Neural cell (in vitro differentiated cells): ENCODE measurements at regions not wholly inside any gene's neighbourhood (a gene's known extent, or its start where the extent isn't known, plus 50 kb on each side); places are given as distances from the start of the nearest gene placed in this dataset.

ENCODE experiments used
- H2AFZ ChIP-seq: fragments of 200-600, 300-800 bp; sonication (generic), shearing (Covaris generic); 2 replicates; pipeline ENCODE4 v1.6.0; 2014; ENCODE audit warnings: low read depth, mild to moderate bottlenecking, antibody characterized with exemption, low read length, moderate library complexity
- H3F3A ChIP-seq: fragments of 200-600 bp; shearing (Covaris generic); 2 replicates; pipeline ENCODE4 v1.6.1; 2016; ENCODE audit warnings: mild to moderate bottlenecking, moderate library complexity, mixed read lengths, antibody characterized with exemption, low read length; ENCODE audit not compliant: insufficient read depth, poor library complexity, severe bottlenecking
- H3K27ac ChIP-seq: fragments of 200-600, 300-800 bp; sonication (generic), shearing (Covaris generic); 2 replicates; pipeline ENCODE4 v1.5.1; 2014; ENCODE audit warnings: mild to moderate bottlenecking, low read length, moderate library complexity
- H3K27me3 ChIP-seq: fragments of 300-800, 200-600 bp; sonication (generic), shearing (Covaris generic); 2 replicates; pipeline ENCODE4 v1.6.0; 2014; ENCODE audit warnings: mild to moderate bottlenecking, low read depth, low read length, moderate library complexity; ENCODE audit not compliant: insufficient read depth
- H3K36me3 ChIP-seq: fragments of 300-800, 200-600 bp; sonication (generic), shearing (Covaris generic); 2 replicates; pipeline ENCODE4 v1.5.1; 2014; ENCODE audit warnings: mild to moderate bottlenecking, antibody characterized with exemption, low read length, moderate library complexity; ENCODE audit not compliant: insufficient read depth
- H3K4me2 ChIP-seq: fragments of 300-800, 200-600 bp; sonication (generic), shearing (Covaris generic); 2 replicates; pipeline ENCODE4 v1.6.0; 2014; ENCODE audit warnings: mild to moderate bottlenecking, low read length
- H3K4me3 ChIP-seq: fragments of 300-800, 200-600 bp; sonication (generic), shearing (Covaris generic); 2 replicates; pipeline ENCODE4 v1.5.1; 2014; ENCODE audit warnings: mild to moderate bottlenecking, low read length, moderate library complexity
- H3K79me2 ChIP-seq: fragments of 200-600 bp; shearing (Covaris generic); replicated peaks from 2 replicates; pipeline ENCODE4 v1.6.0; 2014; ENCODE audit warnings: mild to moderate bottlenecking, low read length, moderate library complexity; ENCODE audit not compliant: insufficient read depth
- H3K9ac ChIP-seq: fragments of 300-800, 200-600 bp; sonication (generic), shearing (Covaris generic); 2 replicates; pipeline ENCODE4 v1.6.1; 2016; ENCODE audit warnings: mild to moderate bottlenecking, low read length, mixed read lengths
- H3K9me2 ChIP-seq: fragments of 200-600 bp; shearing (Covaris generic); 2 replicates; pipeline ENCODE4 v1.6.1; 2016; ENCODE audit warnings: mild to moderate bottlenecking, low read length, mixed read lengths; ENCODE audit not compliant: insufficient read depth
- H3K9me3 ChIP-seq: fragments of 200-600, 300-800 bp; sonication (generic), shearing (Covaris generic); 2 replicates; pipeline ENCODE4 v1.6.1; 2016; ENCODE audit warnings: mild to moderate bottlenecking, mixed run types, low read length, moderate library complexity, mixed read lengths
- H4K20me1 ChIP-seq: fragments of 200-600 bp; shearing (Covaris generic); 2 replicates; pipeline ENCODE4 v1.6.1; 2016; ENCODE audit warnings: mild to moderate bottlenecking, mixed run types; ENCODE audit not compliant: insufficient read depth
- CTCF ChIP-seq: fragments of 450-650 bp; IDR thresholded peaks from 2 replicates; pipeline ENCODE4 v1.5.1; 2014; ENCODE audit warnings: antibody characterized with exemption, mild to moderate bottlenecking, moderate library complexity; ENCODE audit not compliant: poor library complexity, severe bottlenecking
- EP300 ChIP-seq: fragments of 450-650 bp; conservative IDR thresholded peaks from 2 replicates; pipeline ENCODE4 v1.6.1; 2014; ENCODE audit warnings: antibody characterized with exemption, mild to moderate bottlenecking, moderate library complexity; ENCODE audit not compliant: poor library complexity, severe bottlenecking
- EZH2 ChIP-seq: fragments of 200-600, 300-800 bp; shearing (Covaris generic), sonication (generic); IDR thresholded peaks from 2 replicates; pipeline ENCODE4 v1.6.1; 2014; ENCODE audit warnings: antibody characterized with exemption, low read length, borderline replicate concordance, mild to moderate bottlenecking; ENCODE audit not compliant: insufficient read depth, poor library complexity, severe bottlenecking
- MXI1 ChIP-seq: fragments of 450-650 bp; conservative IDR thresholded peaks from 2 replicates; pipeline ENCODE4 v1.6.1; 2014; ENCODE audit warnings: antibody characterized with exemption, mild to moderate bottlenecking; ENCODE audit not compliant: poor library complexity, severe bottlenecking
- POLR2AphosphoS5 ChIP-seq: IDR thresholded peaks from 2 replicates; pipeline ENCODE4 v1.6.1; 2012
- RAD21 ChIP-seq: fragments of 450-650 bp; conservative IDR thresholded peaks from 2 replicates; pipeline ENCODE4 v1.6.1; 2014; ENCODE audit warnings: antibody characterized with exemption, mild to moderate bottlenecking, moderate library complexity
- SMC3 ChIP-seq: fragments of 450-650 bp; conservative IDR thresholded peaks from 2 replicates; pipeline ENCODE4 v1.6.1; 2014; ENCODE audit warnings: antibody characterized with exemption, mild to moderate bottlenecking, moderate library complexity; ENCODE audit not compliant: poor library complexity
- TAF1 ChIP-seq: IDR thresholded peaks from 2 replicates; pipeline ENCODE4 v1.6.1; 2012; ENCODE audit warnings: low read depth
- TF ChIP-seq, protein P1 (sequence below): IDR thresholded peaks from 2 replicates; pipeline ENCODE4 v1.6.1; 2012; ENCODE audit warnings: borderline replicate concordance

GRCh38 chr9:13979941-13980318 is 334.0 kb downstream of the NFIB start:
- no peaks in the 10 kb centered on the region for H4K20me1 ChIP-seq
- no peak overlapping the region for H2AFZ ChIP-seq
- H3K4me3 ChIP-seq, result no peak overlapping the region
- H3K36me3 ChIP-seq, result no peaks in the 10 kb centered on the region
- no peaks in the 10 kb centered on the region for H3K79me2 ChIP-seq
- no peak overlapping the region for H3K9ac ChIP-seq
- no peak overlapping the region for H3K27ac ChIP-seq
- H3K9me2 ChIP-seq, result no peaks in the 10 kb centered on the region
- no peaks in the 10 kb centered on the region for H3K9me3 ChIP-seq
- H3K4me2 ChIP-seq, result no peak overlapping the region
- H3F3A ChIP-seq, result no peaks in the 10 kb centered on the region
- no peaks in the 10 kb centered on the region for H3K27me3 ChIP-seq
- no peak for TF ChIP-seq TAF1
- TF ChIP-seq SMC3, result no peak
- TF ChIP-seq, protein P1, sequence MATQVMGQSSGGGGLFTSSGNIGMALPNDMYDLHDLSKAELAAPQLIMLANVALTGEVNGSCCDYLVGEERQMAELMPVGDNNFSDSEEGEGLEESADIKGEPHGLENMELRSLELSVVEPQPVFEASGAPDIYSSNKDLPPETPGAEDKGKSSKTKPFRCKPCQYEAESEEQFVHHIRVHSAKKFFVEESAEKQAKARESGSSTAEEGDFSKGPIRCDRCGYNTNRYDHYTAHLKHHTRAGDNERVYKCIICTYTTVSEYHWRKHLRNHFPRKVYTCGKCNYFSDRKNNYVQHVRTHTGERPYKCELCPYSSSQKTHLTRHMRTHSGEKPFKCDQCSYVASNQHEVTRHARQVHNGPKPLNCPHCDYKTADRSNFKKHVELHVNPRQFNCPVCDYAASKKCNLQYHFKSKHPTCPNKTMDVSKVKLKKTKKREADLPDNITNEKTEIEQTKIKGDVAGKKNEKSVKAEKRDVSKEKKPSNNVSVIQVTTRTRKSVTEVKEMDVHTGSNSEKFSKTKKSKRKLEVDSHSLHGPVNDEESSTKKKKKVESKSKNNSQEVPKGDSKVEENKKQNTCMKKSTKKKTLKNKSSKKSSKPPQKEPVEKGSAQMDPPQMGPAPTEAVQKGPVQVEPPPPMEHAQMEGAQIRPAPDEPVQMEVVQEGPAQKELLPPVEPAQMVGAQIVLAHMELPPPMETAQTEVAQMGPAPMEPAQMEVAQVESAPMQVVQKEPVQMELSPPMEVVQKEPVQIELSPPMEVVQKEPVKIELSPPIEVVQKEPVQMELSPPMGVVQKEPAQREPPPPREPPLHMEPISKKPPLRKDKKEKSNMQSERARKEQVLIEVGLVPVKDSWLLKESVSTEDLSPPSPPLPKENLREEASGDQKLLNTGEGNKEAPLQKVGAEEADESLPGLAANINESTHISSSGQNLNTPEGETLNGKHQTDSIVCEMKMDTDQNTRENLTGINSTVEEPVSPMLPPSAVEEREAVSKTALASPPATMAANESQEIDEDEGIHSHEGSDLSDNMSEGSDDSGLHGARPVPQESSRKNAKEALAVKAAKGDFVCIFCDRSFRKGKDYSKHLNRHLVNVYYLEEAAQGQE, result no peak
- no peak for TF ChIP-seq EP300
- TF ChIP-seq MXI1, result no peak
- no peak for TF ChIP-seq CTCF
- TF ChIP-seq POLR2AphosphoS5, result no peak
- no peak for TF ChIP-seq RAD21
- no peak for TF ChIP-seq EZH2

DNA sequence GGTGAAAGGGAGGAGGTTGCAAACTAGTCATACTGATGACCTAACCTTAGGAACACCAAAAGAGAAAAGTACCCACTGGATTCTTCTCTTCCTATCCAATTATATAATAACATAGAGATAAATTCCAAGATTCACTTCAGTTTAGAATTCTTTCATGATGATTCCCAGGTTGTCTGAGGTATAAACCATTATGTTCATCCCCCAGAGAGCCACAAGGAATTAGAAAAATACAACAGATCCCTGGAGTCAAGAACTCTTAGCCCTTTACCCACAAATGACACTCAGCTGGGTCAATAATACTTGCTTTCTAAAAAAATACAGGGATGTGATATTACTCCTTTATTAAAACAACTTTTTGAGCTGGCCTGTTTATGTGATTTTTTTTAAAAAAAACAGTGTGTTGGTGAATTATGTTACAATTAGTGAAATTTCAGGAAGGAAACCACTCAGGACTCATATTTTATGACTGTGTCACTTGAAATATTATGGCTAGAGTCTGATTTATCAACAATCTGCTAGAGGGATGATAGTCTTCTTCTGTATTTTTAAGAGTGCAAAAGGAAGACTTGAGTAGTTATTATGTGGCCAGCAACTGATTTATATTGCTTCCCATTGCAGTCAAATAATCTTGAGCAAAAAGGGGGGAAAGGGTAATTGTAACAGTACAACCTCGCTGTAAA is 338.2 kb downstream of the NFIB start:
- H3K27ac ChIP-seq, result no peak overlapping the region
- no peaks in the 10 kb centered on the region for H3F3A ChIP-seq
- no peak overlapping the region for H2AFZ ChIP-seq
- TF ChIP-seq EZH2 (no peak), MXI1 (no peak), EP300 (no peak), SMC3 (no peak), RAD21 (no peak), TAF1 (no peak), CTCF (no peak), POLR2AphosphoS5 (no peak)
- TF ChIP-seq, protein P1, result no peak
- no peak overlapping the region for H3K9ac ChIP-seq
- no peak overlapping the region for H3K4me3 ChIP-seq
- H4K20me1 ChIP-seq, result no peaks in the 10 kb centered on the region
- H3K9me3 ChIP-seq, result no peaks in the 10 kb centered on the region
- H3K79me2 ChIP-seq, result no peaks in the 10 kb centered on the region
- H3K9me2 ChIP-seq, result no peaks in the 10 kb centered on the region
- H3K36me3 ChIP-seq, result no peaks in the 10 kb centered on the region
- no peak overlapping the region for H3K4me2 ChIP-seq
- H3K27me3 ChIP-seq, result no peaks in the 10 kb centered on the region
